ENCODE measurements at regions not wholly inside any gene's neighbourhood (a gene's known extent, or its start where the extent isn't known, plus 50 kb on each side); places are given as distances from the start of the nearest gene placed in this dataset.

DNA sequence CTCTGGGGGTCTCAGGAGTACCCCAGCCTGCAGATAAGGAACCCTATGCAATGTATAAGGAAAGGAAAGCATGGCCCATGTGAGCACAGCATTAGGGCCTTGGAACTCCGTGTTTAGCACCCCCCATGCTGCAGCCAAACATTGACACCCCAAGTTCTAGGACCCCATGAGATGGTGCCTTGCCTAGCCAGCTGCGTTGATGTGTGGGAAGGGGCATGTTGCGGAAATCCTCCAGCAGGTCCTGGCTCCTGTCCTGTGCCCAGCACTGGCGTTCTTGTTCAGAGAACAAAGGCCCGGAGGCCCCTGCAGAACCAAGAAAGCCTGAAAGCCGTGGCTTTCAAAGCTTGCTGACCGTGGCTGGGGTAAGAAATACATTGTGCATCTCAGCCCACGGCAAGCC is 99.4 kb upstream of the DIO3 start:
- Histone ChIP-seq H3K4me3 (ENCODE audit: low read length) (no peak overlapping the region), H3K36me3 (ENCODE audit: control insufficient read depth, insufficient read depth, low read length, severe bottlenecking) (no peaks in the 10 kb centered on the region), H3K9me3 (ENCODE audit: control insufficient read depth, low read length) (peaks cover under 1% of the 10 kb centered on the region), H3K4me1 (ENCODE audit: control insufficient read depth, insufficient read depth, low read length) (no peaks in the 10 kb centered on the region), H3K9ac (ENCODE audit: low read length) (no peak overlapping the region), H3K27me3 (replicated peaks; ENCODE audit: control insufficient read depth, insufficient read depth, low read length) (peaks cover 33% of the 10 kb centered on the region)
- no peak for DNase-seq (ENCODE audit: low read depth)

- Histone ChIP-seq H3K4me1 (ENCODE audit: control insufficient read depth, insufficient read depth, low read length) (no peaks in the 10 kb centered on the region), H3K36me3 (ENCODE audit: control insufficient read depth, insufficient read depth, low read length, severe bottlenecking) (no peaks in the 10 kb centered on the region), H3K4me3 (ENCODE audit: low read length) (no peak overlapping the region), H3K9me3 (ENCODE audit: control insufficient read depth, low read length) (no peaks in the 10 kb centered on the region), H3K9ac (ENCODE audit: low read length) (no peak overlapping the region), H3K27me3 (replicated peaks; ENCODE audit: control insufficient read depth, insufficient read depth, low read length) (peaks cover 30% of the 10 kb centered on the region)
- no peak for DNase-seq (ENCODE audit: low read depth)
Observed at GRCh38 chr14:101462726-101463565, 98.3 kb upstream of the DIO3 start.

- H3K4me3 ChIP-seq (ENCODE audit: low read length), result no peak overlapping the region
- H3K27me3 ChIP-seq (replicated peaks; ENCODE audit: control insufficient read depth, insufficient read depth, low read length), result peaks cover 30% of the 10 kb centered on the region
- H3K36me3 ChIP-seq (ENCODE audit: control insufficient read depth, insufficient read depth, low read length, severe bottlenecking), result no peaks in the 10 kb centered on the region
- no peaks in the 10 kb centered on the region for H3K9me3 ChIP-seq (ENCODE audit: control insufficient read depth, low read length)
- DNase-seq (ENCODE audit: low read depth), result no peak
- H3K4me1 ChIP-seq (ENCODE audit: control insufficient read depth, insufficient read depth, low read length), result no peaks in the 10 kb centered on the region
- no peak overlapping the region for H3K9ac ChIP-seq (ENCODE audit: low read length)
Observed at GRCh38 chr14:101463566-101464171, 97.6 kb upstream of the DIO3 start.

DNA sequence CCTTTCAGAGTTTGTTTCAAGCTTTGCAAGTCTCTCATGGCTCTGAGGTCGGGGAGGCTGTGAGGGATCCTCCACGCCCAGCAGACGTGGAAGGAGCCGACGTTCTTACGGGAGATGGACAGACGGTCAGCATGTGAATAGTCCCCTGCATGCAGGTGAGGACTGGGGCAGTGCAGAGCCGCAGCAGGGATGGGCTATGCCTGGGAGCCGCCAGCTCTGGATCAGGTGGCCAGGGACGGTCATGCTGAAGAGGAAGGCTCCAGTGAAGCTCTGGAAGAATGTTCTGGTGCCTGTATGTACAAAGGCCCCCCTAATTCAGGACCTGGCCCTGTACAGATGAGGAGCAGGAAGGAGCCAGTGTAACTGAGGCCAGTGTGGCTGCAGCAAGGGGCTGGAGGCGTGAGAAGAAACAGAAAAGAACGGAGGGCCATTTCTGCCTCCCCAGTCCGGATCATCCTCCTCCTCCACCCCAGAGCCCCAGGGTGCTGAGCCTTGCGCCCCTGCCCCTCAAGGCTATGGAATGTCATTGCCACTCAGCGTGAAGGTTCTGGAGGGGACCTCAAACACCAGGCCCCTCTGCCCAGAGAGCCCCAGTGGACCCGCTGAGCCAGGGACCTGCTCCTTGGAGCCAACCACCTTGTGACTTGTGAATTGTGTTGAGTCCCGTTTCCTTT is 96.8 kb upstream of the DIO3 start:
- H3K27me3 ChIP-seq (replicated peaks; ENCODE audit: control insufficient read depth, insufficient read depth, low read length), result peaks cover 30% of the 10 kb centered on the region
- H3K9me3 ChIP-seq (ENCODE audit: control insufficient read depth, low read length), result no peaks in the 10 kb centered on the region

DNA sequence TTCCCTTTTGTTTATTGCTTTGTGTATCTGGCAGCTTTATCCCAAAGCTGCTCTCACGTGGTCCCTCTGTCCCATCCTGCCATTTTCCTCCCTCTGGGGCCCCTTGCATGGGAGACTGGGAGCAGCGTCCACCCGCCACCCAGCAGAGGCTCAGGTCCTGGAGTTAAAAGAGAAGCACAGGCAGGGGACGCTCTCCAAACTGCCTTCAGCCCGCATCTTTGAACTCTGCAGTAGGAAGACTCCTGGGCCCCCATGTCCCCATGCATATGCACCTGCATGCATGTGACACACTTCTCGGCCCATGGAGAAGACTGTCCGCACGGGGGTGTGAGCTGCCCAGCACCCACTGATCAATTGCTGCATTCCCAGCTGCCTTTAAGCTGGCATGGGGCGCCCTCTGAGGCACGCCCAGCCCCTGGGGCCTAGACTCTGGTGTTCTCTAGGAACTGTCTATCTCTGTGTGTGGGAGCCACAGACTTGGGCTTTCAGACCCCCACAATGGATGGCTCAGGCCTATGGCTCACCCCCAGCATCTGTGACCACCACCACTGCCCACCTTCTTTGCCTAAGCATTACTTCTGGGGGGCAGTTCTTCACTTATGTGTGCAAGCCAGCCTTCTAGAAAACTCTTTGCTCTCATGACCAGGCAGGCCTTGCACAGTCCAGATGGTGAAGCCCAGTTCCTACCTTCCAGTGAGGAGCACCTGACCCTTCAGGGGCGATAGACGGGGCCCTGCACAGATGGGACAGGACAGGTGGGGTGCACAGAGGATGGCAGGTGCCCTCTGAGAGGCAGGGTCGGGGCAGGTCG is 96.1 kb upstream of the DIO3 start:
- no peaks in the 10 kb centered on the region for H3K4me1 ChIP-seq (ENCODE audit: control insufficient read depth, insufficient read depth, low read length)
- no peak for DNase-seq (ENCODE audit: low read depth)
- H3K9me3 ChIP-seq (ENCODE audit: control insufficient read depth, low read length), result no peaks in the 10 kb centered on the region

More for the DNA sequence above, 96.8 kb upstream of the DIO3 start:
- no peaks in the 10 kb centered on the region for H3K36me3 ChIP-seq (ENCODE audit: control insufficient read depth, insufficient read depth, low read length, severe bottlenecking)
- H3K4me1 ChIP-seq (ENCODE audit: control insufficient read depth, insufficient read depth, low read length), result no peaks in the 10 kb centered on the region
- no peak overlapping the region for H3K4me3 ChIP-seq (ENCODE audit: low read length)
- DNase-seq (ENCODE audit: low read depth), result no peak
- H3K9ac ChIP-seq (ENCODE audit: low read length), result no peak overlapping the region

GRCh38 chr14:101465795-101466448 is 95.4 kb upstream of the DIO3 start:
- no peak overlapping the region for H3K9ac ChIP-seq (ENCODE audit: low read length)
- H3K27me3 ChIP-seq (replicated peaks; ENCODE audit: control insufficient read depth, insufficient read depth, low read length), result peaks cover 36% of the 10 kb centered on the region
- no peak for DNase-seq (ENCODE audit: low read depth)
- no peaks in the 10 kb centered on the region for H3K36me3 ChIP-seq (ENCODE audit: control insufficient read depth, insufficient read depth, low read length, severe bottlenecking)
- no peaks in the 10 kb centered on the region for H3K9me3 ChIP-seq (ENCODE audit: control insufficient read depth, low read length)
- no peak overlapping the region for H3K4me3 ChIP-seq (ENCODE audit: low read length)
- no peaks in the 10 kb centered on the region for H3K4me1 ChIP-seq (ENCODE audit: control insufficient read depth, insufficient read depth, low read length)

More for the DNA sequence above, 96.1 kb upstream of the DIO3 start:
- Histone ChIP-seq H3K27me3 (replicated peaks; ENCODE audit: control insufficient read depth, insufficient read depth, low read length) (peaks cover 36% of the 10 kb centered on the region), H3K36me3 (ENCODE audit: control insufficient read depth, insufficient read depth, low read length, severe bottlenecking) (no peaks in the 10 kb centered on the region), H3K4me3 (ENCODE audit: low read length) (no peak overlapping the region), H3K9ac (ENCODE audit: low read length) (no peak overlapping the region)

GRCh38 chr14:101466456-101467180 is 94.7 kb upstream of the DIO3 start:
- peaks cover 36% of the 10 kb centered on the region for H3K27me3 ChIP-seq (replicated peaks; ENCODE audit: control insufficient read depth, insufficient read depth, low read length)
- H3K4me3 ChIP-seq (ENCODE audit: low read length), result no peak overlapping the region
- H3K4me1 ChIP-seq (ENCODE audit: control insufficient read depth, insufficient read depth, low read length), result no peaks in the 10 kb centered on the region
- no peak for DNase-seq (ENCODE audit: low read depth)
- no peak overlapping the region for H3K9ac ChIP-seq (ENCODE audit: low read length)
- no peaks in the 10 kb centered on the region for H3K9me3 ChIP-seq (ENCODE audit: control insufficient read depth, low read length)
- H3K36me3 ChIP-seq (ENCODE audit: control insufficient read depth, insufficient read depth, low read length, severe bottlenecking), result no peaks in the 10 kb centered on the region

GRCh38 chr14:101467181-101467926 is 93.9 kb upstream of the DIO3 start:
- Histone ChIP-seq H3K36me3 (ENCODE audit: control insufficient read depth, insufficient read depth, low read length, severe bottlenecking) (no peaks in the 10 kb centered on the region), H3K27me3 (replicated peaks; ENCODE audit: control insufficient read depth, insufficient read depth, low read length) (peaks cover 36% of the 10 kb centered on the region), H3K4me1 (ENCODE audit: control insufficient read depth, insufficient read depth, low read length) (no peaks in the 10 kb centered on the region), H3K4me3 (ENCODE audit: low read length) (no peak overlapping the region), H3K9ac (ENCODE audit: low read length) (no peak overlapping the region), H3K9me3 (ENCODE audit: control insufficient read depth, low read length) (no peaks in the 10 kb centered on the region)
- DNase-seq (ENCODE audit: low read depth), result no peak

- Histone ChIP-seq H3K4me1 (ENCODE audit: control insufficient read depth, insufficient read depth, low read length) (peaks cover 4% of the 10 kb centered on the region), H3K36me3 (ENCODE audit: control insufficient read depth, insufficient read depth, low read length, severe bottlenecking) (no peaks in the 10 kb centered on the region), H3K9me3 (ENCODE audit: control insufficient read depth, low read length) (no peaks in the 10 kb centered on the region), H3K4me3 (ENCODE audit: low read length) (no peak overlapping the region), H3K27me3 (replicated peaks; ENCODE audit: control insufficient read depth, insufficient read depth, low read length) (peaks cover 33% of the 10 kb centered on the region), H3K9ac (ENCODE audit: low read length) (no peak overlapping the region)
- no peak for DNase-seq (ENCODE audit: low read depth)
Observed at GRCh38 chr14:101469382-101470247, 91.7 kb upstream of the DIO3 start.

Measured in adipocyte (in vitro differentiated cells).